ENCODE measurements at regions not wholly inside any gene's neighbourhood (a gene's known extent, or its start where the extent isn't known, plus 50 kb on each side); places are given as distances from the start of the nearest gene placed in this dataset.

DNA sequence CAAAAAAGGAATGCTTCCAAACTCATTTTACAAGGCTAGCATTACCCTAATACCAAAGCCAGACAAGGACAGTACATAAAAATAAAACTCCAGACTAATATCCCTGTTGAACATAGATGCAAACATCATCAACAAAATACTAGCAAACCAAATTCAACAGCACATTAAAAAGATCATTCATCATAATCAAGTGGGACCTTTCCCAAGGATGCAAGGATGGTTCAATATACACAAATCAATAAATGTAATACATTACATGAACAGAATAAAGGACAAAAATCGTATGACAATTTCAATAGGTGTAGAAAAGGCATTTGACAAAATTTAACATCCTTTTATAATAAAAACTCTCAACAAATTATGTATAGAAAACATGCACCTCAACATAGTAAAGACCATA lies 66.6 kb upstream of the CNR1 start:
- H3K4me1 ChIP-seq (ENCODE audit: low read depth, poor library complexity, severe bottlenecking) = peaks cover 3% of the 10 kb centered on the region
- H2AFZ ChIP-seq (ENCODE audit: low read depth) = no peak overlapping the region
- H3K27ac ChIP-seq = no peak overlapping the region
- no peaks in the 10 kb centered on the region for H3K36me3 ChIP-seq (ENCODE audit: insufficient read depth)
- no peaks in the 10 kb centered on the region for H3K79me2 ChIP-seq (ENCODE audit: insufficient read depth, low read depth)
- H3K4me2 ChIP-seq = no peak overlapping the region
- H3K9ac ChIP-seq = no peak overlapping the region
- TF ChIP-seq, protein P1, sequence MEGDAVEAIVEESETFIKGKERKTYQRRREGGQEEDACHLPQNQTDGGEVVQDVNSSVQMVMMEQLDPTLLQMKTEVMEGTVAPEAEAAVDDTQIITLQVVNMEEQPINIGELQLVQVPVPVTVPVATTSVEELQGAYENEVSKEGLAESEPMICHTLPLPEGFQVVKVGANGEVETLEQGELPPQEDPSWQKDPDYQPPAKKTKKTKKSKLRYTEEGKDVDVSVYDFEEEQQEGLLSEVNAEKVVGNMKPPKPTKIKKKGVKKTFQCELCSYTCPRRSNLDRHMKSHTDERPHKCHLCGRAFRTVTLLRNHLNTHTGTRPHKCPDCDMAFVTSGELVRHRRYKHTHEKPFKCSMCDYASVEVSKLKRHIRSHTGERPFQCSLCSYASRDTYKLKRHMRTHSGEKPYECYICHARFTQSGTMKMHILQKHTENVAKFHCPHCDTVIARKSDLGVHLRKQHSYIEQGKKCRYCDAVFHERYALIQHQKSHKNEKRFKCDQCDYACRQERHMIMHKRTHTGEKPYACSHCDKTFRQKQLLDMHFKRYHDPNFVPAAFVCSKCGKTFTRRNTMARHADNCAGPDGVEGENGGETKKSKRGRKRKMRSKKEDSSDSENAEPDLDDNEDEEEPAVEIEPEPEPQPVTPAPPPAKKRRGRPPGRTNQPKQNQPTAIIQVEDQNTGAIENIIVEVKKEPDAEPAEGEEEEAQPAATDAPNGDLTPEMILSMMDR (conservative IDR thresholded peaks at IDR 0.05; ENCODE audit: low read depth, low read length) = no peak
- H3K27me3 ChIP-seq (ENCODE audit: insufficient read depth, low read depth) = no peaks in the 10 kb centered on the region
- no peak overlapping the region for H3K4me3 ChIP-seq (IDR thresholded peaks at IDR 0.05; ENCODE audit: insufficient read depth, low read depth, low read length)
- H4K20me1 ChIP-seq (ENCODE audit: insufficient read depth) = no peaks in the 10 kb centered on the region

DNA sequence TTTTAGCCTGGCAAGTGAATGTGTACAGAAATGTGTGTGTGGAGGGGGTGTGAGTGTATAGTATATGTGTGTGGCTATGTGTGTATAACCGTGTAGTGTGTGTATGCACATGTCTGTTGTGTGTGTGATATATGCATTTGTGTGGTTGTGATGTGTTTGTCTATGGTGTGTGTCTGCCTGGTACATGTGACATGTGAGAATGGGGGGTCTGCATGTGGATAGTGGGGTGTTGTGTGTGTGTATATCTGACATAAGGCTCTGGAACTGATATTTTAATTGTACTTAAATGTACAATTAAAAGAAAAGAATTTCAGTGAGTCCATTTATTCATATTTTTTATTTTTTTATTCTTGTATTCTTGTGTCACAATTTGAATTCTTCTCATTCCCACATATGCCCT lies 57.2 kb upstream of the CNR1 start:
- Histone ChIP-seq H3K79me2 (ENCODE audit: insufficient read depth, low read depth) (no peaks in the 10 kb centered on the region), H4K20me1 (ENCODE audit: insufficient read depth) (no peaks in the 10 kb centered on the region), H3K4me2 (no peak overlapping the region), H3K4me3 (IDR thresholded peaks at IDR 0.05; ENCODE audit: insufficient read depth, low read depth, low read length) (no peak overlapping the region), H3K27me3 (ENCODE audit: insufficient read depth, low read depth) (no peaks in the 10 kb centered on the region), H2AFZ (ENCODE audit: low read depth) (no peak overlapping the region), H3K36me3 (ENCODE audit: insufficient read depth) (no peaks in the 10 kb centered on the region), H3K27ac (no peak overlapping the region), H3K4me1 (ENCODE audit: low read depth, poor library complexity, severe bottlenecking) (no peaks in the 10 kb centered on the region), H3K9ac (no peak overlapping the region)
- TF ChIP-seq, protein P1 (conservative IDR thresholded peaks at IDR 0.05; ENCODE audit: low read depth, low read length) = no peak

DNA sequence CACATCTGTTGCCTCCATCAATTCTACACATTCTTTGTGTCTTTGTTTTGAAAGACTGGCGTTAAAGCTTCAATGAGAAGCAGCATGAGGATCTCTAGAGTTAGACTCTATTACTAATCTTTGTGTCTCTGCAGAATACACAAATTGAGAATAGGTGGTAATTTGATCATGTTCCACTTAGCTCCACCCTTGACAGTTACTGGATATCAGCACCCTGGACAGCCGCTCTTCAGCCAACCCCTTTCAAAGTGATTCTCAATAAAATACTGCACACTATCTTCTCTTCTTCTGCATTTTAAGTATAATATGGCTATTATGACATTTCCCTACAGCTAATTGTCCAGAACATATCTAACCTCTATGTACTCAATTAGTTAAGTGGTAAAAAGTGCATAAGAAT lies 54.3 kb upstream of the CNR1 start:
- H3K79me2 ChIP-seq (ENCODE audit: insufficient read depth, low read depth) = no peaks in the 10 kb centered on the region

DNA sequence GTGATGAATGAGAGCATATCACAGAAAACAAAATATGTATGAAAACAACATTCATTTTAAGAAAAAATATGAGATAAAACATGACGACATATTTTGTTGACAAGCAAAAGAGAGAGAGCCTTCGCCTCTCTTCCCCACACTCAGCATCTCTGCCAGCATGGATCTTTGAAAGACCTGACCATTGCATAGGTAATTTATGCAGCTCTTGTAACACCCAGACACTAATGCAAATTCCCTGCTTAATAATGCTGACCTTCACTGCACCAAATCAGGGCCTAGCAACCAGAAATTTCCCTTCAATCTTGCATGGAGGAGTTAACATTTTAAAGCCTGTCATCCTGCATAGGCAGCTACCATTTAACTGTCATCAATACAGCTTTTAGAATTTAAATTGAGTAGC lies 50.0 kb upstream of the CNR1 start:
- Histone ChIP-seq H3K9ac (no peak overlapping the region), H3K4me3 (IDR thresholded peaks at IDR 0.05; ENCODE audit: insufficient read depth, low read depth, low read length) (no peak overlapping the region), H3K4me1 (ENCODE audit: low read depth, poor library complexity, severe bottlenecking) (no peaks in the 10 kb centered on the region), H3K27me3 (ENCODE audit: insufficient read depth, low read depth) (no peaks in the 10 kb centered on the region), H4K20me1 (ENCODE audit: insufficient read depth) (no peaks in the 10 kb centered on the region), H3K4me2 (no peak overlapping the region), H3K79me2 (ENCODE audit: insufficient read depth, low read depth) (no peaks in the 10 kb centered on the region), H3K36me3 (ENCODE audit: insufficient read depth) (no peaks in the 10 kb centered on the region), H3K27ac (no peak overlapping the region), H2AFZ (ENCODE audit: low read depth) (no peak overlapping the region)
- TF ChIP-seq, protein P1 (conservative IDR thresholded peaks at IDR 0.05; ENCODE audit: low read depth, low read length) = no peak

More for the DNA sequence above, 54.3 kb upstream of the CNR1 start:
- H3K27me3 ChIP-seq (ENCODE audit: insufficient read depth, low read depth) = no peaks in the 10 kb centered on the region
- H3K4me2 ChIP-seq = no peak overlapping the region
- no peaks in the 10 kb centered on the region for H3K4me1 ChIP-seq (ENCODE audit: low read depth, poor library complexity, severe bottlenecking)
- H3K4me3 ChIP-seq (IDR thresholded peaks at IDR 0.05; ENCODE audit: insufficient read depth, low read depth, low read length) = no peak overlapping the region
- no peak overlapping the region for H3K27ac ChIP-seq
- H3K9ac ChIP-seq = no peak overlapping the region
- H2AFZ ChIP-seq (ENCODE audit: low read depth) = no peak overlapping the region
- H4K20me1 ChIP-seq (ENCODE audit: insufficient read depth) = no peaks in the 10 kb centered on the region
- no peaks in the 10 kb centered on the region for H3K36me3 ChIP-seq (ENCODE audit: insufficient read depth)
- TF ChIP-seq, protein P1 (conservative IDR thresholded peaks at IDR 0.05; ENCODE audit: low read depth, low read length) = no peak

All from KMS-11 (cell line).